PFSK-1 (cell line): ENCODE measurements at regions not wholly inside any gene's neighbourhood (a gene's known extent, or its start where the extent isn't known, plus 50 kb on each side); places are given as distances from the start of the nearest gene placed in this dataset.

Experiments used
- POLR2AphosphoS5 ChIP-seq: IDR thresholded peaks from 2 replicates; pipeline ENCODE4 v1.6.1; 2012; ENCODE audit warnings: low read depth, mild to moderate bottlenecking, control low read depth, low read length, moderate library complexity
- TAF1 ChIP-seq: IDR thresholded peaks from 2 replicates; pipeline ENCODE4 v1.6.1; 2012; ENCODE audit warnings: low read length, control low read depth, borderline replicate concordance; ENCODE audit not compliant: insufficient read depth

GRCh38 chr4:184528713-184529112 lies 54.4 kb upstream of the IRF2 start:
- TF ChIP-seq TAF1 = no peak
- no peak for TF ChIP-seq POLR2AphosphoS5
